GM12878 (cell line): ENCODE measurements at regions not wholly inside any gene's neighbourhood (a gene's known extent, or its start where the extent isn't known, plus 50 kb on each side); places are given as distances from the start of the nearest gene placed in this dataset.

ENCODE experiments used
- ATAC-seq: fragments of 200-7000 bp; cut with Tn5 transposase; 3 replicates; pipeline ENCODE4 v1.9.1; 2020; ENCODE audit warnings: mild to moderate bottlenecking, moderate library complexity
- BruUV-seq: library from RNA; stranded (reverse); fragments of 400-500 nt; replicated peaks from 2 replicates; lab custom pipeline; 2021; lab: Mats Ljungman, UMichigan
- CTCF ChIA-PET: fragments of 300-600 bp; sonication (Branson Sonifier 250); formaldehyde crosslinking; extraction: SDS; loops from one replicate; lab custom pipeline; 2021; ENCODE audit warnings: inconsistent platforms; lab: Yijun Ruan, JAX
- POLR2A ChIA-PET: fragments of 350-600 bp; formaldehyde crosslinking; extraction: SDS; loops from one replicate; lab custom pipeline; 2021; ENCODE audit warnings: inconsistent platforms; lab: Charles Lee
- RAD21 ChIA-PET: fragments of 300-600 bp; sonication (Branson Sonifier 250); formaldehyde crosslinking; loops from one replicate; lab custom pipeline; 2023; ENCODE audit warnings: antibody characterized with exemption; ENCODE audit not compliant: unreplicated experiment; lab: Charles Lee
- SMC1A ChIA-PET: fragments of 300-600 bp; sonication (Branson Sonifier 250); formaldehyde crosslinking; loops from one replicate; lab custom pipeline; 2023; ENCODE audit not compliant: unreplicated experiment, uncharacterized antibody; lab: Charles Lee
- DNase-seq: peaks from one replicate; pipeline ENCODE4 v3.0.0-alpha.2; 2011; ENCODE audit warnings: low read depth, low spot score
- FAIRE-seq: peaks from 3 replicates; lab custom pipeline; 2011; peaks lifted over from hg19 to GRCh38; lab: Jason Lieb, UNC
- H2AFZ ChIP-seq: 2 replicates; pipeline ENCODE4 v1.6.0; 2011; ENCODE audit warnings: low read depth, low read length, control low read depth; ENCODE audit not compliant: control insufficient read depth
- H3K27ac ChIP-seq: 2 replicates; pipeline ENCODE4 v1.5.1; 2011; ENCODE audit warnings: control low read depth; ENCODE audit not compliant: control insufficient read depth, insufficient read depth
- H3K27me3 ChIP-seq, 2 experiments: replicated peaks in 1 of 2; 2 replicates each; pipeline versions ENCODE4 v1.6.0 to v1.6.1; 2011; ENCODE audit warnings: low read length in 1 of 2; ENCODE audit not compliant: control insufficient read depth in 2 of 2, insufficient read depth in 2 of 2
- H3K36me3 ChIP-seq, 2 experiments: 2 replicates each; pipeline ENCODE4 v1.5.1; 2011; ENCODE audit warnings: low read length in 1 of 2; ENCODE audit not compliant: control insufficient read depth in 2 of 2, insufficient read depth in 2 of 2
- H3K4me1 ChIP-seq: 2 replicates; pipeline ENCODE4 v1.6.1; 2011; ENCODE audit warnings: mild to moderate bottlenecking, low read length, moderate library complexity, mixed read lengths; ENCODE audit not compliant: control insufficient read depth, insufficient read depth
- H3K4me2 ChIP-seq: 2 replicates; pipeline ENCODE4 v1.6.0; 2011; ENCODE audit warnings: control low read depth; ENCODE audit not compliant: control insufficient read depth, insufficient read depth
- H3K4me3 ChIP-seq: fragments of 200-600 bp; sonication (generic); 2 replicates; pipeline ENCODE4 v1.5.1; 2016
- H3K79me2 ChIP-seq: 2 replicates; pipeline ENCODE4 v1.6.0; 2011; ENCODE audit warnings: low read length; ENCODE audit not compliant: control insufficient read depth, insufficient read depth
- H3K9ac ChIP-seq: 2 replicates; pipeline ENCODE4 v1.8.0; 2011; ENCODE audit warnings: low read length, control low read depth, mixed read lengths; ENCODE audit not compliant: control insufficient read depth, insufficient read depth
- H3K9me3 ChIP-seq: replicated peaks from 3 replicates; pipeline ENCODE4 v1.5.1; 2011; ENCODE audit warnings: mild to moderate bottlenecking, low read length; ENCODE audit not compliant: control insufficient read depth, insufficient read depth
- H4K20me1 ChIP-seq: 2 replicates; pipeline ENCODE4 v1.6.0; 2011; ENCODE audit not compliant: control insufficient read depth, insufficient read depth
- CHD4 ChIP-seq: fragments of 200-600 bp; sonication (generic); IDR thresholded peaks from 2 replicates; pipeline ENCODE4 v1.6.1; 2016; ENCODE audit warnings: mild to moderate bottlenecking
- DPF2 ChIP-seq: fragments of 450-650 bp; IDR thresholded peaks from 2 replicates; pipeline ENCODE4 v1.6.1; 2017; ENCODE audit warnings: mild to moderate bottlenecking
- IKZF1 ChIP-seq: fragments of 450-650 bp; conservative IDR thresholded peaks from 2 replicates; pipeline ENCODE4 v1.6.1; 2017; ENCODE audit warnings: antibody characterized with exemption, mild to moderate bottlenecking
- JUNB ChIP-seq: IDR thresholded peaks from 2 replicates; pipeline ENCODE4 v1.6.1; 2016; ENCODE audit warnings: antibody characterized with exemption, mild to moderate bottlenecking
- NFYA ChIP-seq: IDR thresholded peaks from 2 replicates; pipeline ENCODE4 v1.6.1; 2011; ENCODE audit warnings: low read depth, mild to moderate bottlenecking, low read length, improper control_type of control experiment, borderline replicate concordance
- PKNOX1 ChIP-seq: fragments of 450-650 bp; IDR thresholded peaks from 2 replicates; pipeline ENCODE4 v1.6.1; 2016; ENCODE audit warnings: mild to moderate bottlenecking
- RB1 ChIP-seq: fragments of 450-650 bp; formaldehyde crosslinking; IDR thresholded peaks from 2 replicates; pipeline ENCODE4 v1.6.1; 2017; ENCODE audit warnings: mild to moderate bottlenecking, borderline replicate concordance
- SIN3A ChIP-seq: IDR thresholded peaks from 2 replicates; pipeline ENCODE4 v1.6.1; 2012; ENCODE audit warnings: low read depth, low read length, improper control_type of control experiment
- SMAD5 ChIP-seq: IDR thresholded peaks from 2 replicates; pipeline ENCODE4 v1.6.1; 2016; ENCODE audit warnings: antibody characterized with exemption, low read depth
- SP1 ChIP-seq: IDR thresholded peaks from one replicate; pipeline ENCODE4 v1.6.1; 2011; ENCODE audit warnings: low read depth, low read length
- STAT1 ChIP-seq: fragments of 450-650 bp; conservative IDR thresholded peaks from 2 replicates; pipeline ENCODE4 v1.6.1; 2014; ENCODE audit warnings: antibody characterized with exemption, mild to moderate bottlenecking
- ZNF274 ChIP-seq: IDR thresholded peaks from one replicate; pipeline ENCODE4 v1.8.0; 2011; ENCODE audit not compliant: insufficient read length, insufficient read depth
- WGBS: methylation state at CpG from one replicate; pipeline ENCODE4 v1.1.6; 2016; ENCODE audit warnings: low lambda C conversion rate; ENCODE audit not compliant: insufficient replicate concordance, insufficient coverage; ENCODE audit errors: missing lambda C conversion rate; 5-methylcytosine and 5-hydroxymethylcytosine counted together
- in situ Hi-C: fragments of 300-500 bp; cut with MboI; formaldehyde crosslinking; loops from 9 replicates; pipeline ENCODE4 v1.14.3; 2018; ENCODE audit warnings: mixed read lengths
- intact Hi-C: fragments of 100-400 bp; cut with micrococcal nuclease; formaldehyde crosslinking; loops from one replicate; pipeline ENCODE4 v1.14.2; 2022; ENCODE audit not compliant: unreplicated experiment
- TF ChIP-seq, protein P1 (sequence below): fragments of 450-650 bp; IDR thresholded peaks from 2 replicates; pipeline ENCODE4 v1.6.1; 2017; ENCODE audit warnings: mild to moderate bottlenecking
- TF ChIP-seq, protein P2 (sequence below): IDR thresholded peaks from 2 replicates; pipeline ENCODE4 v1.6.1; 2011; ENCODE audit warnings: borderline replicate concordance, low read depth, mild to moderate bottlenecking, moderate library complexity, low read length; ENCODE audit not compliant: insufficient read depth, poor library complexity, severe bottlenecking
- TF ChIP-seq, protein P3 (sequence below): fragments of 450-650 bp; formaldehyde crosslinking; IDR thresholded peaks from 2 replicates; pipeline ENCODE4 v1.4.0; 2022; ENCODE audit warnings: mild to moderate bottlenecking, moderate library complexity

DNA sequence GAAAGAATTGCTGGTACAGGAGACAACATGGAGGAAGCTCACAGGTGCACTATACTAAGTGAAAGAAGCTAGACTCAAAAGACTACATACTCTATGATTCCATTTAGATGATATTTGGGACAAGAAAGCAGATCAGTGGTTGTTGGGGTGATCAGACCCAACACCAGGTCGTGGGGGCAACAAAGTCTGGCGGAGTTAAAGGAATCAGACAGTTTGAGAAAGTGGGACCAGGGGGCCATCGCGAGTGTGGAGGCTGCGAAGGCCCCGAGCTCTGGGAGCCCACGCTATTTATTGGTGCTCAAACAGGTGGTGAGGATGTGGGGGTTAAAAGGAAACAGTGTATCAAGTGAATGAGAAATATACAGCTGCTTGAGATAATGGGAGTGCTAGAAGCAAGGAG is 282.8 kb upstream of the SGK1 start:
- intact Hi-C loops (no loop called here), in situ Hi-C loops (no loop called here)
- POLR2A ChIA-PET, result no interaction called here
- Histone ChIP-seq H3K27me3 (peaks cover 0 to 3% of the 10 kb centered on the region in 2 experiments; a peak in 2 of 4 replicates), H3K4me1 (no peaks in the 10 kb centered on the region), H3K79me2 (no peaks in the 10 kb centered on the region), H3K9ac (no peak overlapping the region), H3K27ac (no peak overlapping the region), H4K20me1 (no peaks in the 10 kb centered on the region), H3K9me3 (no peaks in the 10 kb centered on the region; the same call in 2 of the 3 replicates), H3K4me2 (no peak overlapping the region), H2AFZ (no peak overlapping the region), H3K36me3 (no peaks in the 10 kb centered on the region), H3K4me3 (no peak overlapping the region)
- FAIRE-seq (no peak), ATAC-seq (no peak), DNase-seq (no peak)
- CTCF ChIA-PET, result interaction anchor here (1.2 kb wide), 1 partner anchor 9 kb away, joined by 3 read pairs; no protein-coding TSS in a partner anchor
- RAD21 ChIA-PET, result no interaction called here
- SMC1A ChIA-PET, result no interaction called here
- 54% methylated on average over 6 of the region's 7 CpGs for WGBS
- BruUV-seq, result no TSS peak
- TF ChIP-seq RB1, result no peak
- TF ChIP-seq CHD4, result no peak
- TF ChIP-seq ZNF274, result no peak
- no peak for TF ChIP-seq IKZF1
- TF ChIP-seq DPF2, result no peak
- TF ChIP-seq JUNB, result no peak
- no peak for TF ChIP-seq NFYA
- TF ChIP-seq SIN3A, result no peak
- no peak for TF ChIP-seq PKNOX1
- TF ChIP-seq, protein P1, sequence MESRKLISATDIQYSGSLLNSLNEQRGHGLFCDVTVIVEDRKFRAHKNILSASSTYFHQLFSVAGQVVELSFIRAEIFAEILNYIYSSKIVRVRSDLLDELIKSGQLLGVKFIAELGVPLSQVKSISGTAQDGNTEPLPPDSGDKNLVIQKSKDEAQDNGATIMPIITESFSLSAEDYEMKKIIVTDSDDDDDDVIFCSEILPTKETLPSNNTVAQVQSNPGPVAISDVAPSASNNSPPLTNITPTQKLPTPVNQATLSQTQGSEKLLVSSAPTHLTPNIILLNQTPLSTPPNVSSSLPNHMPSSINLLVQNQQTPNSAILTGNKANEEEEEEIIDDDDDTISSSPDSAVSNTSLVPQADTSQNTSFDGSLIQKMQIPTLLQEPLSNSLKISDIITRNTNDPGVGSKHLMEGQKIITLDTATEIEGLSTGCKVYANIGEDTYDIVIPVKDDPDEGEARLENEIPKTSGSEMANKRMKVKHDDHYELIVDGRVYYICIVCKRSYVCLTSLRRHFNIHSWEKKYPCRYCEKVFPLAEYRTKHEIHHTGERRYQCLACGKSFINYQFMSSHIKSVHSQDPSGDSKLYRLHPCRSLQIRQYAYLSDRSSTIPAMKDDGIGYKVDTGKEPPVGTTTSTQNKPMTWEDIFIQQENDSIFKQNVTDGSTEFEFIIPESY, result no peak
- TF ChIP-seq SP1, result no peak
- TF ChIP-seq, protein P2, sequence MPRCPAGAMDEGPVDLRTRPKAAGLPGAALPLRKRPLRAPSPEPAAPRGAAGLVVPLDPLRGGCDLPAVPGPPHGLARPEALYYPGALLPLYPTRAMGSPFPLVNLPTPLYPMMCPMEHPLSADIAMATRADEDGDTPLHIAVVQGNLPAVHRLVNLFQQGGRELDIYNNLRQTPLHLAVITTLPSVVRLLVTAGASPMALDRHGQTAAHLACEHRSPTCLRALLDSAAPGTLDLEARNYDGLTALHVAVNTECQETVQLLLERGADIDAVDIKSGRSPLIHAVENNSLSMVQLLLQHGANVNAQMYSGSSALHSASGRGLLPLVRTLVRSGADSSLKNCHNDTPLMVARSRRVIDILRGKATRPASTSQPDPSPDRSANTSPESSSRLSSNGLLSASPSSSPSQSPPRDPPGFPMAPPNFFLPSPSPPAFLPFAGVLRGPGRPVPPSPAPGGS, result no peak
- no peak for TF ChIP-seq STAT1
- TF ChIP-seq, protein P3, sequence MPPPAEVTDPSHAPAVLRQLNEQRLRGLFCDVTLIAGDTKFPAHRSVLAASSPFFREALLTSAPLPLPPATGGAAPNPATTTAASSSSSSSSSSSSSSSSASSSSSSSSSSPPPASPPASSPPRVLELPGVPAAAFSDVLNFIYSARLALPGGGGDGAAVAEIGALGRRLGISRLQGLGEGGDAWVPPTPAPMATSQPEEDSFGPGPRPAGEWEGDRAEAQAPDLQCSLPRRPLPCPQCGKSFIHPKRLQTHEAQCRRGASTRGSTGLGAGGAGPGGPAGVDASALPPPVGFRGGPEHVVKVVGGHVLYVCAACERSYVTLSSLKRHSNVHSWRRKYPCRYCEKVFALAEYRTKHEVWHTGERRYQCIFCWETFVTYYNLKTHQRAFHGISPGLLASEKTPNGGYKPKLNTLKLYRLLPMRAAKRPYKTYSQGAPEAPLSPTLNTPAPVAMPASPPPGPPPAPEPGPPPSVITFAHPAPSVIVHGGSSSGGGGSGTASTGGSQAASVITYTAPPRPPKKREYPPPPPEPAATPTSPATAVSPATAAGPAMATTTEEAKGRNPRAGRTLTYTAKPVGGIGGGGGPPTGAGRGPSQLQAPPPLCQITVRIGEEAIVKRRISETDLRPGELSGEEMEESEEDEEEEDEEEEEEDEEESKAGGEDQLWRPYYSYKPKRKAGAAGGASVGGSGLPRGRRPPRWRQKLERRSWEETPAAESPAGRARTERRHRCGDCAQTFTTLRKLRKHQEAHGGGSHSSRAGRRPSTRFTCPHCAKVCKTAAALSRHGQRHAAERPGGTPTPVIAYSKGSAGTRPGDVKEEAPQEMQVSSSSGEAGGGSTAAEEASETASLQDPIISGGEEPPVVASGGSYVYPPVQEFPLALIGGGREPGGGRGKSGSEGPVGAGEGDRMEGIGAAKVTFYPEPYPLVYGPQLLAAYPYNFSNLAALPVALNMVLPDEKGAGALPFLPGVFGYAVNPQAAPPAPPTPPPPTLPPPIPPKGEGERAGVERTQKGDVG, result no peak
- no peak for TF ChIP-seq SMAD5
